Endothelial cell of umbilical vein (primary cell): ENCODE measurements at regions not wholly inside any gene's neighbourhood (a gene's known extent, or its start where the extent isn't known, plus 50 kb on each side); places are given as distances from the start of the nearest gene placed in this dataset.

ENCODE experiments used
- MYC ChIP-seq: IDR thresholded peaks from one replicate; pipeline ENCODE4 v1.6.1; 2011; ENCODE audit warnings: mild to moderate bottlenecking, low read depth, low read length
- POLR2A ChIP-seq: IDR thresholded peaks from 2 replicates; pipeline ENCODE4 v1.6.1; 2012; ENCODE audit warnings: low read depth, mild to moderate bottlenecking, control low read depth, low read length
- TF ChIP-seq, protein P1 (sequence below), 2 donors: IDR thresholded peaks; 1 replicate in 1 of 2; 2 replicates in 1 of 2; pipeline ENCODE4 v1.5.1; 2011; ENCODE audit warnings: low read length in 2 of 2, mild to moderate bottlenecking in 2 of 2, moderate library complexity in 2 of 2, control low read depth in 1 of 2, inconsistent platforms in 1 of 2, low read depth in 1 of 2; ENCODE audit not compliant: insufficient read depth in 1 of 2; ENCODE audit errors: extremely low read depth in 1 of 2

DNA sequence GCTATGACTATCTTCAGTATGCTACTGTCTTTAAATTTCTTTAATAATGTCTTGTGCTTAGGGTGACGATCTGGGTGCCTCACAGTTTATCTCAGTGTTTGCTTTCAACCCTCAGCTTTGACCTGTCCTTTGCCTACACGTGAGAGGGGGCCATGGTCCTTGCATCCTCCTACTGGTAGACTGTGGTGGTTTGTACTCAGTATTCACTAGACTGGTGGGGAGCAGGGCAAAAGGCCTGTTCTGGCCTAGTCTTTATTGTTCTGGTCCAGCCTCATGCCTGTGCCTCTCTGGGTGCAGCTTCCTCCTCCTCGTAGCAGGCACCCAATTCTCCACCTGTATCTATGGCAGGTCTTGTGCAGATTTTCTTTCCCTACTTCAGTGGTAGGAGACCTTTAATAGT, 354.9 kb downstream of the CD109 start:
- TF ChIP-seq, protein P1, sequence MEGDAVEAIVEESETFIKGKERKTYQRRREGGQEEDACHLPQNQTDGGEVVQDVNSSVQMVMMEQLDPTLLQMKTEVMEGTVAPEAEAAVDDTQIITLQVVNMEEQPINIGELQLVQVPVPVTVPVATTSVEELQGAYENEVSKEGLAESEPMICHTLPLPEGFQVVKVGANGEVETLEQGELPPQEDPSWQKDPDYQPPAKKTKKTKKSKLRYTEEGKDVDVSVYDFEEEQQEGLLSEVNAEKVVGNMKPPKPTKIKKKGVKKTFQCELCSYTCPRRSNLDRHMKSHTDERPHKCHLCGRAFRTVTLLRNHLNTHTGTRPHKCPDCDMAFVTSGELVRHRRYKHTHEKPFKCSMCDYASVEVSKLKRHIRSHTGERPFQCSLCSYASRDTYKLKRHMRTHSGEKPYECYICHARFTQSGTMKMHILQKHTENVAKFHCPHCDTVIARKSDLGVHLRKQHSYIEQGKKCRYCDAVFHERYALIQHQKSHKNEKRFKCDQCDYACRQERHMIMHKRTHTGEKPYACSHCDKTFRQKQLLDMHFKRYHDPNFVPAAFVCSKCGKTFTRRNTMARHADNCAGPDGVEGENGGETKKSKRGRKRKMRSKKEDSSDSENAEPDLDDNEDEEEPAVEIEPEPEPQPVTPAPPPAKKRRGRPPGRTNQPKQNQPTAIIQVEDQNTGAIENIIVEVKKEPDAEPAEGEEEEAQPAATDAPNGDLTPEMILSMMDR (IDR thresholded peaks at IDR 0.05; ENCODE audit: extremely low read depth in 1 of 2, insufficient read depth in 1 of 2, low read depth in 1 of 2, low read length in 2 of 2): no peak
- no peak for TF ChIP-seq POLR2A
- TF ChIP-seq MYC: no peak
